ENCODE measurements at regions not wholly inside any gene's neighbourhood (a gene's known extent, or its start where the extent isn't known, plus 50 kb on each side); places are given as distances from the start of the nearest gene placed in this dataset.

DNA sequence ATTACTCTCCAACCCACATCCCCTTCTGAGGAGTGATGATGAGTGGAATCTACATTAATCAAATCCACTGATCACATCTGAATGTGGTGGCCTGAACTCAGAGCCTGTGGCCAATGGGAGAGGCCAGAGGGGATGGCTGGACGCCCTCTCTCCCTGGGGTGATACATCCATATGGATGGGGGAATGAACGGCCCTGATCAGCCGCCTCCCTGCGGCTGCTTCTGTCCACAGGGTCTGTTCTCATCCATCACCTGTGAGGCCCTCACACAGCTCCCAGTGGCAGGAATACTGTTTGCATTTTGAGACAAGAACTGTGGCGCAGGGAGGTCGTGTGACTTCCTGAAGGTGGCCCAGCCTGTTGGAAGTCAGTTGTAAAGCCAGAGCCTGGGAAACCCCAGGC, 78.3 kb upstream of the SHISAL1 start:
- no peaks in the 10 kb centered on the region; the same call in 1 of the 2 replicates for H3K27me3 ChIP-seq
- no peak for DNase-seq
- H3K36me3 ChIP-seq = no peaks in the 10 kb centered on the region
- no peaks in the 10 kb centered on the region for H3K9me3 ChIP-seq
- no peak overlapping the region for H3K4me3 ChIP-seq (ENCODE audit: low read depth, low read length)
- TF ChIP-seq, protein P1, sequence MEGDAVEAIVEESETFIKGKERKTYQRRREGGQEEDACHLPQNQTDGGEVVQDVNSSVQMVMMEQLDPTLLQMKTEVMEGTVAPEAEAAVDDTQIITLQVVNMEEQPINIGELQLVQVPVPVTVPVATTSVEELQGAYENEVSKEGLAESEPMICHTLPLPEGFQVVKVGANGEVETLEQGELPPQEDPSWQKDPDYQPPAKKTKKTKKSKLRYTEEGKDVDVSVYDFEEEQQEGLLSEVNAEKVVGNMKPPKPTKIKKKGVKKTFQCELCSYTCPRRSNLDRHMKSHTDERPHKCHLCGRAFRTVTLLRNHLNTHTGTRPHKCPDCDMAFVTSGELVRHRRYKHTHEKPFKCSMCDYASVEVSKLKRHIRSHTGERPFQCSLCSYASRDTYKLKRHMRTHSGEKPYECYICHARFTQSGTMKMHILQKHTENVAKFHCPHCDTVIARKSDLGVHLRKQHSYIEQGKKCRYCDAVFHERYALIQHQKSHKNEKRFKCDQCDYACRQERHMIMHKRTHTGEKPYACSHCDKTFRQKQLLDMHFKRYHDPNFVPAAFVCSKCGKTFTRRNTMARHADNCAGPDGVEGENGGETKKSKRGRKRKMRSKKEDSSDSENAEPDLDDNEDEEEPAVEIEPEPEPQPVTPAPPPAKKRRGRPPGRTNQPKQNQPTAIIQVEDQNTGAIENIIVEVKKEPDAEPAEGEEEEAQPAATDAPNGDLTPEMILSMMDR (IDR thresholded peaks at IDR 0.05; ENCODE audit: low read depth, low read length) = no peak
- H3K4me1 ChIP-seq = peaks cover 7% of the 10 kb centered on the region

DNA sequence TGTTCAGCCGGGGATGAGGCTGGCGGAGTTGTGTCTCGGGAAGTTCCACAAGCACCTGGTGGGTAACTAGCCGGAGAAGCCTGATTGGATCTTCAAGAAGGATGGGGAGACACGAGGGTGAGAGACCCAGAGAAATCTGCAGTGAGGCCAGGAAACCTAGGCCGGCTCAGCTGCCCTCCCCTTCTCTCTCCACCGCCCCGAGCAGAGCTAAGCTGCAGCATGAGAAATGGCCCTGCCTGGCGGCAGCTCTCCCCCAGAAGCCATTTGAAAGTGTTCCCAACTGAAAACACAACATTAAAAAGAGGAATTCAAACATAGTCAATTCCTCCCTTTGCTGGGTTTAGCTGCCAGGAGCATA, 77.8 kb upstream of the SHISAL1 start:
- no peaks in the 10 kb centered on the region for H3K36me3 ChIP-seq
- no peaks in the 10 kb centered on the region for H3K9me3 ChIP-seq
- H3K4me3 ChIP-seq (ENCODE audit: low read depth, low read length) = no peak overlapping the region
- H3K27me3 ChIP-seq = no peaks in the 10 kb centered on the region; the same call in 1 of the 2 replicates
- TF ChIP-seq, protein P1 (IDR thresholded peaks at IDR 0.05; ENCODE audit: low read depth, low read length) = no peak
- H3K4me1 ChIP-seq = peaks cover 3% of the 10 kb centered on the region; the same call in 1 of the 2 replicates
- DNase-seq = peak; percentile 5

DNA sequence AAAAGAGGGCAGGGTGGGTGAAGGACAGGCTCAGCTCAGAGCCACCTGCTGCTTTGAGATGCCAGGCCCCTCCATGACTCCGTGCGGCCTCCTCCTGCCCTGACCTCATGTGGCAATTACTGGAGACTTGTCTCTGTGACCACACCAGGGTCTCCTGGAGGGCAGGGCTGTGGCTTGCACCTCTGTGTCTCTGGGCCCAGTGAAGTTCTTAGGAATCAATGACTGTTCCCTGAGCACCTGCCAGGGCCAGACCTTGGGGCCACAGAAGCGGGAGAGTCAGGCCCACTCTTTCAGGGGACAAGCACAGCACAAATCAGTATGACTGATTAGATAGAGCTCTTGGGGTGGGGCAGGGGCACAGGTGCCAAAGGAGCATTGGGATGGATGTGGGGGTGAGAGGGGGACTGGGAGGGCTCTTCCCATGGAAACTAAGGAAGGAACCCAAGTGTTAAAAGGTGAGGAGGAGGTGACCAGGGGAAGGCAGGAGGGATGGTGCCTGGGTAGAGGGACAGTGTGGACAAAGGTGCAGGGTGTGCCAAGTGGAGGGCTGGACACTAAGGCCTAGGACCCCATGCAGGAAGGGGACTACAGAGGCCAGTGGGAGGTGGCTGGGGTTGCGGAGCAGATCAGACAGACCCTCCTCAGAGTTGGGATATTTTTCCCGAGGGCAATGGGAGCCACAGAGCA, 77.3 kb upstream of the SHISAL1 start:
- Histone ChIP-seq H3K9me3 (no peaks in the 10 kb centered on the region), H3K27me3 (no peaks in the 10 kb centered on the region; the same call in 1 of the 2 replicates), H3K4me1 (no peaks in the 10 kb centered on the region), H3K4me3 (ENCODE audit: low read depth, low read length) (no peak overlapping the region), H3K36me3 (no peaks in the 10 kb centered on the region)
- DNase-seq = peak; percentile 0
- TF ChIP-seq, protein P1 (IDR thresholded peaks at IDR 0.05; ENCODE audit: low read depth, low read length) = no peak

DNA sequence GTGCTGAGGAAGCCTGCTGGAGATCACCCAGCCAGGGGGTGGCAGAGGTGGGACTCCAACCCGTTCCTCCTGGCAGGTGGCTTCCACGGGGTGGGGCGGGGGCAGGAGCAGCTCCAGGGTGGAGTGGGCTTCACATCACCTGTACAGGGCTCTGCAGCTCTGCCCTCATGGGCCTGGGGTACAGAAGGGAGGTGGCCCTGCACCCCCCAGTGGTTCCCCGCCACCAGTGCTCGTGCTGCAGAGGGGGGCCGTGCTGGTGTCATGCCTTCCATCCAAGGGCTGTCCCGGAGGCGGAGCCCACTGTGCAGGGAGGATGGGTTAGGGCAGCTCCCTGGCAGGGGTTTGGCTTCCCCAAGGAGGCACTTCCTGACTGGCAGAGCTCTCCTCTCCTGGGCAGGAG, 76.4 kb upstream of the SHISAL1 start:
- DNase-seq = no peak
- Histone ChIP-seq H3K4me1 (no peaks in the 10 kb centered on the region), H3K9me3 (no peaks in the 10 kb centered on the region), H3K4me3 (ENCODE audit: low read depth, low read length) (no peak overlapping the region), H3K27me3 (no peaks in the 10 kb centered on the region; the same call in 1 of the 2 replicates), H3K36me3 (no peaks in the 10 kb centered on the region)
- TF ChIP-seq, protein P1 (IDR thresholded peaks at IDR 0.05; ENCODE audit: low read depth, low read length) = no peak

DNA sequence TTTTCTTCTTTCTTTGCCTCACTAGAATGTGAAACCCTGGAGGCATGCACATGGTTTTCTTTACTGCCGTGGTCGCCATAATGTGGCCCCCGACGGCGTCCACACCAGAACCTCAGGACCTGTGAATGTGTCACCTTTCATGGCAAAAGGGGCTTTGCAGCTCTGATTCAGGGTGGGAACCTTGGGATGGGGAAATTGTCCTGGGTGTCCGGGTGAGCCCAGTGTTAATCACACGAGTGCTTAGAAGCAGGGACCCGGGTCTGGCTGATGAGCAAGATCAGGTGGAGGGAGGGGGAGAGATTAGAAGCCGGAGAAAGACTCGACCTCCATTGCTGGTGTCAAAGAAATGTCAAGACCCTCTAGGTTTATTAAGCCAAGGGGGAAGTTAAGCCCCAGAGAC, 74.7 kb upstream of the SHISAL1 start:
- Histone ChIP-seq H3K4me1 (no peaks in the 10 kb centered on the region), H3K27me3 (no peaks in the 10 kb centered on the region; the same call in 1 of the 2 replicates), H3K36me3 (no peaks in the 10 kb centered on the region), H3K9me3 (no peaks in the 10 kb centered on the region), H3K4me3 (ENCODE audit: low read depth, low read length) (no peak overlapping the region)
- no peak for DNase-seq
- TF ChIP-seq, protein P1 (IDR thresholded peaks at IDR 0.05; ENCODE audit: low read depth, low read length) = no peak

DNA sequence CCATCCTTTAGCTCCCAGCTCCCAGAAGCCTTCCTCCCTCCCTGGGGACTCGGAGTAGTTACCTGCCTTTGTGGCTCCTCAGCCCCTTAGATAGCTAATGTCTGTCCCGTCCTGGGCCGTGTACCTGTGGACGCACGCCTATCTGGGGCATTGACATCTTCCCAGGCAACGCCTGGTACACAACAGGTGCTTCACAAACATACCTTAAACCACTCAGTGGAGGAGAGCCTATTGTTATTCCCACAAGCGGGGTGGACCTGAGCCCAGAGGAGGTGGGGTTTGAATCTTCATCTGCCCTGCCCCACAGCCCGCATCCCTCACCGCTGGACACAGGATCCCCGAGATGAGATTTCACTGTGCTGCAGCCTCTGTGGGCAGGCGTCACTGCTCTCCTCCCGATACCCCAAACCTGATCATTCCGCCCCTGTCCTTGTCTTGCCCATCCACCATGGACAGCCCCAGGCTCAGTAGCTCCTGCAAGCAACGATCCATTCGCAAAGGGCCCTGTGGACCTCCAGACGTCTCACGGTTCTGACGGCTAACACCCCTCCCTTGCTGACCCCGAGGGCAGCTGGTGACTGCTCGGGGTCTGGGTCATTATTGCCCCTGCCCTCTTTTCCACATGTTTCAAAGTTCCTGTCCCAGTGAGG, 73.8 kb upstream of the SHISAL1 start:
- Histone ChIP-seq H3K9me3 (no peaks in the 10 kb centered on the region), H3K36me3 (no peaks in the 10 kb centered on the region), H3K27me3 (no peaks in the 10 kb centered on the region; the same call in 1 of the 2 replicates), H3K4me3 (ENCODE audit: low read depth, low read length) (no peak overlapping the region), H3K4me1 (no peaks in the 10 kb centered on the region)
- TF ChIP-seq, protein P1 (IDR thresholded peaks at IDR 0.05; ENCODE audit: low read depth, low read length) = no peak
- no peak for DNase-seq
